Esophagus squamous epithelium (tissue), 5 donors: ENCODE measurements at regions not wholly inside any gene's neighbourhood (a gene's known extent, or its start where the extent isn't known, plus 50 kb on each side); places are given as distances from the start of the nearest gene placed in this dataset.

Experiments used
- DNase-seq: peaks from one replicate; lab custom pipeline; 2025; lab: John Stamatoyannopoulos, UW
- H3K27ac ChIP-seq, 4 donors: fragments of 200-600 bp; sonication (generic); one replicate each; pipeline ENCODE4 v1.5.1; 2016 to 2019; ENCODE audit warnings: mild to moderate bottlenecking in 1 of 4
- H3K27me3 ChIP-seq, 4 donors: fragments of 200-600 bp; sonication (generic); 1 replicate in 3 of 4; 2 replicates in 1 of 4; pipeline versions ENCODE4 v1.5.1 to v1.6.0; 2017 to 2021; ENCODE audit warnings: antibody characterized with exemption in 1 of 4
- H3K36me3 ChIP-seq, 3 donors: fragments of 200-600 bp; sonication (generic); one replicate each; pipeline ENCODE4 v1.5.1; 2016 to 2019
- H3K4me1 ChIP-seq, 3 donors: fragments of 200-600 bp; sonication (generic); one replicate each; pipeline ENCODE4 v1.5.1; 2017 to 2019
- H3K4me3 ChIP-seq, 4 donors: fragments of 200-600 bp; sonication (generic); 1 replicate in 3 of 4; 2 replicates in 1 of 4; pipeline ENCODE4 v1.5.1; 2016 to 2019; ENCODE audit warnings: mild to moderate bottlenecking in 2 of 4, moderate library complexity in 1 of 4
- H3K9me3 ChIP-seq, 3 donors: fragments of 200-600 bp; sonication (generic); one replicate each; pipeline ENCODE4 v1.5.1; 2016 to 2019
- CTCF ChIP-seq, 6 experiments: fragments of 450-650 bp in 4 of 6; fragments of 200-600 bp in 2 of 6; sonication (generic) in 2 of 6; IDR thresholded peaks; one replicate each; pipeline ENCODE4 v1.5.1; 2016 to 2019; ENCODE audit warnings: antibody characterized with exemption in 6 of 6, mild to moderate bottlenecking in 4 of 6, moderate library complexity in 4 of 6
- POLR2A ChIP-seq, 4 donors: fragments of 450-650 bp; IDR thresholded peaks; one replicate each; pipeline ENCODE4 v1.6.1; 2017; ENCODE audit warnings: antibody characterized with exemption in 4 of 4, mild to moderate bottlenecking in 4 of 4, moderate library complexity in 3 of 4
- WGBS, 2 donors: methylation state at CpG; one replicate each; pipeline ENCODE4 v1.1.5; 2018; 5-methylcytosine and 5-hydroxymethylcytosine counted together
- intact Hi-C: fragments of 100-400 bp; cut with DNase I; formaldehyde crosslinking; loops from one replicate; pipeline ENCODE4 v1.15.0; 2022
- donor health status: DM: yes; HTN: yes; CAD: no.

GRCh38 chr18:79629249-79629558 is 50.4 kb upstream of the CTDP1 start:
- peaks cover 0 to 19% (median 14%) of the 10 kb centered on the region in 3 donors for H3K4me1 ChIP-seq
- intact Hi-C loops = no loop called here
- H3K27me3 ChIP-seq = peaks cover 0 to 34% (median 0%) of the 10 kb centered on the region in 4 donors
- WGBS, 2 donors = 85 to 95% methylated on average over 8 to 9 of the region's 10 CpGs
- no peak for TF ChIP-seq CTCF (IDR thresholded peaks at IDR 0.05)
- no peak for TF ChIP-seq POLR2A (IDR thresholded peaks at IDR 0.05)
- no peaks in the 10 kb centered on the region for H3K9me3 ChIP-seq
- no peak overlapping the region for H3K27ac ChIP-seq
- H3K36me3 ChIP-seq = no peaks in the 10 kb centered on the region
- H3K4me3 ChIP-seq = no peak overlapping the region
- DNase-seq = no peak

GRCh38 chr18:79629606-79630005 is 50.0 kb upstream of the CTDP1 start:
- Histone ChIP-seq H3K36me3 (no peaks in the 10 kb centered on the region), H3K4me1 (peaks cover 0 to 16% (median 11%) of the 10 kb centered on the region in 3 donors), H3K4me3 (no peak overlapping the region), H3K27ac (no peak overlapping the region), H3K9me3 (no peaks in the 10 kb centered on the region), H3K27me3 (peaks cover 0 to 34% (median 0%) of the 10 kb centered on the region in 4 donors)
- TF ChIP-seq POLR2A (IDR thresholded peaks at IDR 0.05) = no peak
- no peak for TF ChIP-seq CTCF (IDR thresholded peaks at IDR 0.05)
- DNase-seq = no peak
- intact Hi-C loops = loop anchor here (10.0 kb wide), 1 partner anchor 45 kb away; no protein-coding TSS in a partner anchor
- WGBS, 2 donors = 77% methylated on average over 6 of the region's 6 CpGs
